Ovary (tissue), 3 donors: ENCODE measurements at regions not wholly inside any gene's neighbourhood (a gene's known extent, or its start where the extent isn't known, plus 50 kb on each side); places are given as distances from the start of the nearest gene placed in this dataset.

ENCODE experiments used
- POLR2A ChIP-seq: fragments of 450-650 bp; IDR thresholded peaks from one replicate; pipeline ENCODE4 v1.6.1; 2017; ENCODE audit warnings: antibody characterized with exemption, mild to moderate bottlenecking, moderate library complexity
- TF ChIP-seq, protein P1 (sequence below), 3 donors: fragments of 450-650 bp in 2 of 3; fragments of 200-600 bp in 1 of 3; IDR thresholded peaks; one replicate each; pipeline versions ENCODE4 v1.5.1 to v1.8.0; 2016 to 2022; ENCODE audit warnings: antibody characterized with exemption in 3 of 3, mild to moderate bottlenecking in 1 of 3
- donor health status: DM: no; HTN: no; CAD: no.

DNA sequence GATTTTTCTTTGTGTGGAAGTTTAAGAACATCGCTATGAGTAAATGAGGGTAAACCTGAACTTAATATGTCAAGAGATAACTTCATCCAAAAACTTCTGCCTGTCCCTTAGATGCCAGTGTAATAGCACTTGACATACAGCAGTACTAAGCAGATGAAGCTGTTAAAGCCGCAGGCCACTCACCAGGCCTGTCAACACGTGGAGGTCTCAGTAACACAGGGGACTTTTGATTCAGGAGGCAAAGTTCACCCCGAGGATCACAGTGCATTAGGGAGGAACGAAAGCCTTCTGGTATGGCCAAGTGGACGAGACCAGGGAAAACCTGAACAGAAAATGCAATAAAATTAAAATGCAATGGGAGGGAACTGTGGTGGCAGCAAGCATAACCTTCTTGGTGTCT lies 235.7 kb downstream of the CHD9NB start:
- TF ChIP-seq, protein P1, sequence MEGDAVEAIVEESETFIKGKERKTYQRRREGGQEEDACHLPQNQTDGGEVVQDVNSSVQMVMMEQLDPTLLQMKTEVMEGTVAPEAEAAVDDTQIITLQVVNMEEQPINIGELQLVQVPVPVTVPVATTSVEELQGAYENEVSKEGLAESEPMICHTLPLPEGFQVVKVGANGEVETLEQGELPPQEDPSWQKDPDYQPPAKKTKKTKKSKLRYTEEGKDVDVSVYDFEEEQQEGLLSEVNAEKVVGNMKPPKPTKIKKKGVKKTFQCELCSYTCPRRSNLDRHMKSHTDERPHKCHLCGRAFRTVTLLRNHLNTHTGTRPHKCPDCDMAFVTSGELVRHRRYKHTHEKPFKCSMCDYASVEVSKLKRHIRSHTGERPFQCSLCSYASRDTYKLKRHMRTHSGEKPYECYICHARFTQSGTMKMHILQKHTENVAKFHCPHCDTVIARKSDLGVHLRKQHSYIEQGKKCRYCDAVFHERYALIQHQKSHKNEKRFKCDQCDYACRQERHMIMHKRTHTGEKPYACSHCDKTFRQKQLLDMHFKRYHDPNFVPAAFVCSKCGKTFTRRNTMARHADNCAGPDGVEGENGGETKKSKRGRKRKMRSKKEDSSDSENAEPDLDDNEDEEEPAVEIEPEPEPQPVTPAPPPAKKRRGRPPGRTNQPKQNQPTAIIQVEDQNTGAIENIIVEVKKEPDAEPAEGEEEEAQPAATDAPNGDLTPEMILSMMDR (IDR thresholded peaks at IDR 0.05): no peak
- no peak for TF ChIP-seq POLR2A
